GM21786 (cell line): ENCODE measurements at regions not wholly inside any gene's neighbourhood (a gene's known extent, or its start where the extent isn't known, plus 50 kb on each side); places are given as distances from the start of the nearest gene placed in this dataset.

ENCODE experiments used
- ATAC-seq: cut with Tn5 transposase; IDR thresholded peaks from one replicate; pipeline ENCODE4 v1.9.1; 2021; ENCODE audit not compliant: unreplicated experiment

DNA sequence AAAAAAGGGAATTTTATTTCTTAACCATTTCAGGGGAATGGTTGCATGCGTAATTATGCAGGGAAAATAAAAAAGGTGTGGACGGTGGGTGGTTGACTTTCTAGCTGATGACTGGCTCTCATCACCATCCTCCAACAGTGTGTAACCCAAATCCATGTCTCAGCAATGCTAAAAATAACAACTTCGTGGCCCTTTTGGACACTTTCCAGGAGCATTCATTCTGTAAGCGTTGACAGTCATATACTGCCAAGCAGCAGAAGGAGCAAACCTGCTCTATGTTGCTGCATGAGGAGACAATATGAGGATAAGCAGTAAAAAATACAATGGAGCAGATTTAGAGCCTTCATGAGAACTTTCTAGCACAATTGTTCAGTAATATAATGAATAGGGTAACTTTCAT lies 189.1 kb downstream of the ANXA2 start:
- ATAC-seq = no peak

DNA sequence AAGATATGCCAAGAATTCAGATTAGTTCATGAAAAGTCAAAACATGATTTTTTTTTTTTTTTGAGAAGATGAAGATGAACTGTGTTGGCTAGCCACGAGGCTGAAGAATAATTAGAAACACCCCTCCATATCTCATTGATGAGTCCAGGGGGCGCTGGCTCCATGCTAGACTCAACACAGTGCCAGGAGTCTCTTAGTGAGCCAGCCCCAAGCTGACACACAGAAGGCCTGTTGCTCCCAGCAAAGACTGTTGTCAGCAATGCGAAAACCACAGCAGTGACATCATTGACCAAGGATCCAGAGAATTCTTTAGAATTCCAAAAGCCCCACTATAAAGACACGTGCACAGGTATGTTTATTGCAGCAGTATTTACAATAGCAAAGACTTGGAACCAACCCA lies 185.2 kb downstream of the ANXA2 start:
- ATAC-seq = no peak

DNA sequence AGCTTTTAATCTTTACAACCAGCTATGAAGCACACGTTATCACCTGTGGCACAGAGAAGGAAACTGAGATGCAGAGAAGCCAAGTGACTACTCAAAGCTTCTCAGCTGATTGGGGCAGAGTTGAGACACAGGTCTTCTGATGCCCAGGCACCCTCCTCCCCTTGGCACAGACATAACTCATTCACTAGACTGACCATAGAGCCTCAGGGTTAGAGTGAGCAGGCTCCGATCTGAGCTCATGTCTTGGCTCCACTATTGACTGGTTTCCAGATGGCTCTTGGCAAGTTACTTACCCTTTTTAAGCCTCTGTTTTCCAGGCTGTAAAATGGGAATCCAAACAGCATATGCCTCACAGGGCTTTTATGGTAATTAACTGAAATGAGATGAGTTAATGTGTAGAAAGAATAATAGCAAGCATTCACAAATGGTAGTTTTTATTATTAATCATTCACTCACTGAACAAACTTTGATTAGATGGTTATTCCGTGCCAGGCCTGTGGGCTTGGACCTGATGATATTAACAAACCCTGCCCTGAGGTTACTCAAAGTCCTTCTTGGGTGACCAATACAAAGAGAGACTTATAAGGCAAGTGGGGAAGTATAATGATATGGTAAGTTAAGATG lies 184.3 kb downstream of the ANXA2 start:
- ATAC-seq = no peak

DNA sequence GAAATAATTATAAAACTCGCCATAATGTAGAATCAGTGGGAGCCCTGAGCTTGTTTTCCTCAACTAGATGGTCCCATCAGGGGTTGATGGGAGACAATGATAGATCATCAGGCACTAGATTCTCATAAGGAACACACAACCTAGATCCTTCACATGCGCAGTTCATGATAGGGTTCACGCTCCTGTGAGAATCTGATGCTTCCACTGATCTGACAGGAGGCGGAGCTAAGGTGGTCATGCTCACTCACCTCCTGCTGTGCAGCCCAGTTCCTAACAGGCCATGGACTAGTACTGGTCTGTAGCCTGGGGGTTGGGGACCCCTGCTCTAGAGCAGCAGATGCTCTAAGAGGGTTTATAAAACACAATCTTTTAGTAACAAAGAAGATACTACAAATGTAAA lies 183.6 kb downstream of the ANXA2 start:
- no peak for ATAC-seq

DNA sequence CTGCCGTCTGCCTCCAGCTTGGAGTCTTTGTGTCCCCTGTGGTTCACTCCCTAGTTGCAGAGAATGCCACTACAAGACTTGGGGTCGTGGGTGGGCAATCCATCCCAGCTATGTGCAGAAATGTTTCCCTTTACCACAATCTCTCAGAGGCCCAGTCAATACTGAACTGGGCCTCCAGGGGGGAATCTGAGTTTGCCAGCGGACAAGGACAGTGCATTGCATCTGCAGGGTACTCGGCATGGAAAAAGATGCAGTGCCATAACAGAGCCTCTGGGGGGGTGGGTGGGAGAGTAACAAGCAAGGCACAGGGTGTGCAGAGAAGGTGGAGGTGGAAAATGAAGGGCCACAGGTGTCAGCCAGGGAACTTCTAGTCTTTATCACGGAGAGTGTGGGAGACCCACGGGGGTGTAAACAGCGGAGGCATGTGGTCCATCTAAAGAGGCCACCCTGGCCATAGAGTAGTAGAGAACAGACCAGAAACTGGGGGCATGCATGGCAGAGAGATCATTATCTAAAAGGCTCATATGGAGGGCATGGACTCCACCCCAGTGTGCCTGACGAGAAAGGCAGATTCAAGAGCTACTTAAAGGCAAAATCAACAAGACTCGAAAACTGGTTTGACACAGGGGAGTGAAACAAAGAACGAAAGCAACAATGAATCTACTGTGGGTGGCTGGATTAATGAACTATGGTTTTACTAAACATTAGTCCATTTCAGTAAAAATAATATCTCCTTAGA lies 182.4 kb downstream of the ANXA2 start:
- ATAC-seq = no peak

DNA sequence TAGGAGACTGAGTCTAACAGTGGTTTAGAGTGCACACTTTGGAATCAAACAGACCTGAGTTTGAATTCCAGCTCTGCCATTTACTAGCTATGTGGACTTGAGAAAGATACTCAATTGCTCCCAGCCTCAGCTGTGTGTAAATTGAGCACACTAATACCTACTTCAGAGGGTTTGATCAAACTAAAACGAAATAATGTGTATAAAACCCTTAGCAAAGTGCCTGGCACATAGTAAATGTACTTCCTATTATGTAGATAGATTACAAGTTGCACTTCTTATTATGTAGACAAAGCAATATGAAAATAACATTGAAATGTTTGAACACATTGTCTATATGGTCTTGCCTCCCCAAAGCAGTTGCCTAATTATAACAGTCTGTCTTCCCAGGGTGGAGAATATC lies 180.6 kb downstream of the ANXA2 start:
- ATAC-seq = no peak

DNA sequence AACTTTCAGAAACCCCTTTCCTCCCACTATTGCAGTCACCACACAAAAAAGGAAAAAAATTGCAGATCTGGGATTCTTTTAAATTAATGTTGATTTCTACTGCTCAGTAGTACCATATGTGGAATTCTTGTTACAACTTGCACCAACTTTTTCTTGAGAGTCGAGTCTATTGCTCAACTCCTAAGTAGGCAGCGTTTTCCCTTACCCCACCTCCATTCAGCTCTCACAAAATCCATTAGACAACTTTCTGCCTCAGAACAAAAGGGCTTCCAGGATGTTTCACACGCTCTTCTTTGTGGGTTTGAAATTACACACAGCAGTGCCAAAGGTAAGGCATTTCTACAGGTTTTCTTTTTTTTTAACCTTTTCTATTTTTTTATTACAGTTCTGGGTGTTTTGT lies 179.5 kb downstream of the ANXA2 start:
- no peak for ATAC-seq

DNA sequence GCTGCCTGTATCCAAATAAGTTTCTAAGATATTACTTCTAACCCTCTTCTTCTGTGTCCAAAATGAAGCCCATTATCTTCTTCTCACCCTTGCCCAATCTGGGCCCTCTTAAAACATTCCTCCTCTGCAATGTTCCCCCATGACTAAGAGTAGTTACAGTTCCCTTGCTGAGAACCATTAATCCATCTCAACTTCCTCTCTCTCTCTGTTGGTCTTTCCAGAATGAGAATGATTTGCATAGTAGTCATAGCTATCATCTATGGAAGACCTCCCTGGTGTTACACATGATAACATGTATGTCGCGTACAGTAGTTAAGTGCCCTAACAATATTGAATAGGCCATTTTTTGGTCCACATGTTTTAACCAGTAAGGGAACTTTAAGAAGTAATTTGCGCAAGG lies 177.9 kb downstream of the ANXA2 start:
- ATAC-seq = no peak

DNA sequence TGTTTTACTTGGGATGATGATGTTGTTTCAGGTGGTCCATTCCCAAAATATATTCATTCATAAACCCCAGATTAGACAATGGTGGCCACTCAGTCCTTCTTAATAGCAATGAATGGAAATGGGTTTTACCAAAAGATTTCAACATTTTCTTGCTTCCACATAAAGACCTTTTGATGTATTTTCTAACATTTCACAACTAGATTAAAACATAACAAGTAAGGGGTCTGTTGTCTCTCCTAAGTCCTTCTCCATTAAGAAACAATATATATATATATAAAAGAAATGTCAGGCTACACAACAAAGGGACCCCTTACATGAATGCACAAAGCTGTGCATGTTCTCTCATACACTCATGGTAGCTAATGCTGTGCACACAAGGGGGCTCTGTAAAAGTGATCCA lies 176.4 kb downstream of the ANXA2 start:
- ATAC-seq = no peak

DNA sequence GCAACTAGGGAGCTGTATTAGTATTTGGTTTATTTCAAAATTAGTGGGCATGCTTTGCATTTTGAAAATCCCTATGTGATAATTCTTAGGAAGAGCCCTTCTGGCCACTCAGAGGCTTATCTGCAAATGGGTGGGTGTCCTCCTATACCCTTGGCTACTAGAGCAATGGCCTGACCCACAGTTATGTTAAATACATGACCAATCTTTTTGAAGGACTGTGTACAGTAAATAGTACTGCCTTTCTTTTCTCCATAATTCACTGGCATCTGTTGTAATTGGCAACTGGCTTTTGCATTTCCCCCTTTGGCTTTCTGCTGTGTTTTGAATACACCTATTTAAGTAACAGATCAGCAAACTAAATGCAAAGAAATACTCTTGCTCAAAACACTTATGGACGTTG lies 175.4 kb downstream of the ANXA2 start:
- ATAC-seq = no peak

DNA sequence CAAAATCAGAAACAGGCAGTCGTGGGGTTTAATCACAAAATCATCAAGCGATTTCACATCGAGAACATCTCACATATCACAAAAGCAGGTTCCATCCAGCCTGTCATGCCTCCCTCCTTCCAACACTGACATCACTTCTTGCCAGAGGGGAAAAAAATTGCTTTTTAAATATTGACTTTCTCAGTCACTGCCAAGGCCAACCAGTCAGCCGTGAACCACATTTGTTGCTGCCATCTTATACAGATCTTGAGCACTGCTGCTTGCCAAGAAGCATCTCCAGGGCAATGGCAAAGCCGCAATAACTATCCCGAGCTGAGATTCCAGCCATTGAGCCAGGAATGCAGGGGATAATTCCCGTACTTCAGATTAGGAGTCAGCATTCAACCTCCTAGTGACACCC lies 174.6 kb downstream of the ANXA2 start:
- ATAC-seq = no peak

DNA sequence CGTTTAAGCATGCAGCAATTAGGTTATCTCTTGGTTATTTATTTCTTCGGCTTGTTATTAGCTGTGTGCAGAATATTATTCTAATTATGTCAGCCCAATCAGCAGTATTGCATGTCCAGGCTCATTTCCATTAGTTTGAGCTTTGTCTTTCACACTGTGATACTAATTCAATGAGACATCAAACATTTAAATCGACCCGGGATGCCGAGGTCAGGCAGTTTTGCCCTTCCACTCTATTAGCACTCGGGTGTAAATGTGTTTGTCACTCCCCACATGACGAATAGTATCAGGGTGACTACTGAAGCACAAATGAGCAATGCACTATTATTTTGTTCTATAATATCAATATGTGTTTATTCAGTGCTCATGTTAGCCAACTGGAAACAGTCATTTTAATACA lies 170.9 kb downstream of the ANXA2 start:
- ATAC-seq = no peak

DNA sequence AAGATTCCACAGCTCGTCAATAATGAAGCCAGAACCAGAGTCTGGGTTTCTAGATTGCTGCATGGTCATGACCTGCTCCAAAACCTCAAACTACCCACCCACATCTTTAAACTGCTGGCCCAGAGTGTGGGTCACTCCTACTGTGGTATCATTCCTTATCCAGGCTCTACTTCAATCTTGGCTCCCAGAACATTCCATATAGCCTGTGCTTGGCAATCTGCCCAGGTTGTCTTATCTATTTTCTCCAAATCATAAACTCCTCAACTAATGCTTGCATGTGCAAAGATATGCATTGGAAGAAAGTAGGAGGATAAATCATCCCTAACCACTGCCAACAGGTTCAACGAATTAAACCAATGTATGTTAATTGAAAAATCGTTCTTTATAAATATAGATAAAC lies 169.7 kb downstream of the ANXA2 start:
- no peak for ATAC-seq

DNA sequence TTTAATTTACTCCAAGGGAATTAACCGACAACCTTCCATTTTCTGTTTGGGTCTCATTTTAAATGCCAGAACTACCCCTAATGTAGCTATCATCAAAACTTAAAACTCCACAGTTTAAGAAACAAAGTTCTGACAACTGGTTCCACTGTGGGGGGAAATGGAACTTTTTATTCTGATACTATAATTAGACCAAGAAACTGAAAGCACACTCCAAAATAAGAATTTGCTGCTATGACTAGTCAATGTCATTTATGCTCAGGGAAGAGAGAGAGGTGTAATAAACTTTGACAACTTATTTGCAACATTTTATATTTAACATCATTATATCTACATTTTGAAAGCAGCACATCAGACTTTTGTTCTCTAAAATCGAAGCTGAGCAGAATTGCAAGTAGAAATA lies 169.2 kb downstream of the ANXA2 start:
- no peak for ATAC-seq

DNA sequence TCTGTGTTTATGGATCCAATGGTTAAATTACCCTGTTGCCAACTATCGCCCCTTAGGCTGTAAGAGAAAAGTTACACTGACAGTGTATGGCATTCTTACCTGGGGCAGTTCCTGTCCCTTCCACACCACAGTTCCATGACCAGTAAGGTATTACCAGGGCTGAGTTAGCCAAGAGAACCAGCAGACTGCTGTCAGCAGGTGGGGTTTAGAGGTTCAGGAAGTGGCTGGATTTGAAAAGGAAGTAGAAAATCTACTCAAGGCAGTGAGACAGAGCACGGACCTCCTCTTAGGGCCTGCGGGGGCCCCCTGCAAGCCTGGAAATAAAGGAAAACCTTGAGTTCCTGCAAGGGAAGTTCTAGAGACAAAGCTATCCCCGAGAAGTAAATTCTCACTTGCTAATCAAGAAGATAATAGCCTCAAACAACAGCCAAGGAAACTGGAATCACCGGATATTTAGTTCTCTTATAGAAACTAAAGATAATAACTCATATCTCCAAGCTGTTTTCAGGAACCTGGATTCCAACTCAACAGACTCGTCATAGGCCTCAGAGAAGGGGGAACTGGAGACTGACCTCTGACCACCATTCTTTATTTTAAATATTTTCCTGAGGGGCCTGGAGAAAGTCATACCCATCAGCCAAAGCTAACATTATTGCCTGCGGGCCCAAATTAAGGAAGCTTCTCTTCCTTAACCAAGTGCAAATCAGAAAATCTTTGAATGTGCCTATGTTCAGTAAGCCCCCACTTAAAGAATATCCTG lies 161.7 kb downstream of the ANXA2 start:
- no peak for ATAC-seq

DNA sequence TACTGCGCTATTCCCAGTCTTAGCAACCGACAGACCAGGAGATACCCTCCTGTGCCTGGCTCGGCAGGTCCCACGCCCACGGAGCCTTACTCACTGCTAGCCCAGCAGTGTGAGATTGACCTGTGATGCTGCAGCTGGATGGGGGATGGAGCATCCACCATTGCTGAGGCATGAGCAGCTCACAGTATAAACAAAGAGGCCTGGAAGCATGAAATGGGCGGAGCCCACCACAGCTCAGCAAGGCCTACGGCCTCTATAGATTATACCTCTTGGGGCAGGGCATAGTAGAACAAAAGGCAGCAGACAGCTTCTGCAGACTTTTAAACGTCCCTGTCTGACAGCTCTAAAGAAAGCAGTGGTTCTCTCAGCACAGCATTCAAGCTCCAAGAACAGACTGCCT lies 160.3 kb downstream of the ANXA2 start:
- ATAC-seq = no peak

DNA sequence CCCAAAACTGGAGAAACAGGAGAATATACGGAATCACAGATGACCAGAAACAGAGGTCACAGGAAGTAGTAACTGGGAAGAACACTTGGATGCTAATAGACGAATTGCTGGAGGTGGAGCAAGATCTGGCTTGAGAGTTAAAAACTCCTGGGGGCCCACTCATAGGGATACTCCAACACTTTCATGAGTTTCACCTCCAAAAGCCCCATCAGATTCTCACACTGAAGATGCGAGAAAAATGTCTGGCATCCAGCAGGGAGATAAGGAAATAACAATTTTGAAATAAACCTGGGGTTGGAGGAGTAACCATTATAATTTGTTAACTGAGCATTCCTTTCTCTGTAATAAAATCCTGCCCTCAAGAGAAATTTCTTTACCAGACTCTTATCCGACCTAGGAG lies 154.0 kb downstream of the ANXA2 start:
- no peak for ATAC-seq

DNA sequence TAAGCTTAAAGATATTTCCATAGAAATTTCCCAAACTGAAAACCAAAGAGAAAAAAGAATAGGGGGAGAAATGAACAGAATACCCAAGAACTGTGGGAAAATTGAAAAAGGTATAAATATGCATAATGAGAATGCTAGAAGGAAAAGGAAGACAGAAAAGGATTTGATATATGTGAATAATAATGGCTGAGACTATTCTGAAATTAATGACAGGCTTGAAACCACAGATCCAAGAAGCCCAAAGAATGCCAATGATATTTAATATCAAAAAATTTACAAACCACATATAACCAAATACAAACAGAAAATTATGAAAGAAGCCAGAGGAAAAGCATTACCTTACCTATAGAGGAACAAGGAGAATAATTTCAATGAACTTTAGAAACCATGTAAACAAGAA lies 153.0 kb downstream of the ANXA2 start:
- ATAC-seq = no peak

DNA sequence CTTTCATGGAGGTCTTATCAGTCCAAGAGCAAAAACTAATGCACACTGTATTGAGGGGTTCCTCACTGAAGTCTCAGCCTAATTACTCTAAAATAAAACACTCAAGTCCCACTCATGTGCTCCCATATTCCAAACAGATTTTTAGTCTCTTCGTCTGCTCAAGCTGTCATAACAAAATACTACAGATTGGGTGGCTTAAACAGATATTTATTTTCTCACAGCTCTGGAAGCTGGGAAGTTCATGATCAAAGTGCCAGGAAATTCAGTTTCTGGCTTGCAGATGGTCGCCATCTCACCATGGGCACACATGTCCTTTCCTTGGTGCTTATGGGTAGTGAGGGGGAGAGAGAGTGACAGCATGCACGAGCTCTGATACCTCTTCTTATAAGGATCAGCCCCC lies 147.5 kb downstream of the ANXA2 start:
- no peak for ATAC-seq

DNA sequence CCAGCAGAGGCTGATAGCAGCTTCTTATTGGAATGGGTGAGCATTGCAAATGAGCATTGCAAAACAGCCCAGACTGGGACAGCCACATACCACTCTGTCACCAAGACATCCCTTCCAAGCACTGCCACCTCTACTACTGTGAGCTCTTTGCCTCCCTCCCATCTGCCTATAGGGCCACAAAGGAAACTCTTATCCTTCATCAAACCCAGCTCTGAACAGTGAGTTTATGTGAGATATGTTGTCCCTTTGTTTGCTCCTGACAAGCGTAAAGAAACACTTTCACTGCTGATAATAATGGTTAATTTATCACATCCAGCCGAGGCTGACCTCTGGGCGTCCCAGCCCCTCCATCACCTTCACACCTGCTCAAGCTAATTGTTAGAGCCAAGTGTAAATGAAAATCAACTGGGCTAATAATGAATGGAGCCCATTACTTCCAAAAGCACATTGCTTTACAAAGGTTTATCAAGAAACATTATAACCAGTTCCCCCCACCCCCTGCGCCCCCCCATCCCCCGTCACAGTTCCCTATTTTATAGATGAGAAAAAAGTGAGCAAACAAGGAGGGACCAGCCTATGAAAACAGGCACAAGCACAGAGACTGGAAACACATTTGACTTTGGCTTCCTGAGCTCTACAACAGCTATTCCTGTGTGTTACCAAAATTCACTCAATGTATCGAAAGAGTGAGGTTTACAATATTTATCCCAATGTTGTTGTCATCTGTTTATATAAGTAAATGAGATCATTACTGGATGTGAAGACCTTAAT lies 146.3 kb downstream of the ANXA2 start:
- no peak for ATAC-seq

DNA sequence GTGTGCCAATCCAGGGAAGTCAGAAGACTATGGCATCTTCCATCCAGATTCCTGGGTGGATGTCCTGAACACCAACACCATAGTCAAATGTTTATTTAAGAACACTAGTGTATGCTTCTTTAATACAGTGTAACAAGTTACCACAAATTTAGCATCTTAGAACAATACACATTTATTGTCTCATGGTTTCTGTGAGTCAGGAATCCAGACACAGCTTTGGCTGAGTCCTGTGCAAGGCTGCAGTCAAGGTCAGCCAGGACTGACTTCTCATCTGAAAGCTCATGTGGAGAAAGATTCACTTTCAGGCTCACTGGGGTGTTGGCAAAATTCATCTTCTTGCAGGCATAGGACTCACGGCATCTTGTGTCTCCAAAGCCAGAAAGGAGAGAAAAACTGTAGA lies 143.4 kb downstream of the ANXA2 start:
- ATAC-seq = no peak

DNA sequence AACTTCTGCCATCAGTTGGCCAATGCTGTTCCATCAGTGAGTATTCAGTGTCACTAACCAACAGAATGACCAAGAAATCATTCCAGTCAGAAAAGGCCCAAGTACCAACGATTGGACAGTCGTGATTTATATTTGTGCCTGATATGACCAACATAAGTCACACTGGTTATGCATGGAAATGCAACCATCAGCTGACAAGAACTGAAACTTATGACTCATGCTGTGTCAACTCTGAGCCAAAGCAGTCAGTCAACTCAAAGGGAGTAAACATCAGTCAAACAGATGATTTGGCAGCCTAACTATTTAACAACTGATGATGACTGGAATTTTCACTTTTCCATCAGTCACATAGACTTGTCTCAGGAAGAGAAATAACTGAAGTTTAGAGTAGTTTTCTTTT lies 142.4 kb downstream of the ANXA2 start:
- peak; percentile 96 for ATAC-seq
